Upper lobe of left lung (tissue), 4 donors: ENCODE measurements at regions not wholly inside any gene's neighbourhood (a gene's known extent, or its start where the extent isn't known, plus 50 kb on each side); places are given as distances from the start of the nearest gene placed in this dataset.

ENCODE experiments used
- POLR2A ChIP-seq, 4 donors: fragments of 450-650 bp; IDR thresholded peaks; one replicate each; pipeline ENCODE4 v1.5.1; 2016 to 2017; ENCODE audit warnings: antibody characterized with exemption in 4 of 4, mild to moderate bottlenecking in 2 of 4
- TF ChIP-seq, protein P1 (sequence below), 6 experiments: fragments of 450-650 bp in 4 of 6; fragments of 200-600 bp in 2 of 6; sonication (generic) in 2 of 6; IDR thresholded peaks; one replicate each; pipeline ENCODE4 v1.5.1; 2016 to 2019; ENCODE audit warnings: antibody characterized with exemption in 6 of 6

DNA sequence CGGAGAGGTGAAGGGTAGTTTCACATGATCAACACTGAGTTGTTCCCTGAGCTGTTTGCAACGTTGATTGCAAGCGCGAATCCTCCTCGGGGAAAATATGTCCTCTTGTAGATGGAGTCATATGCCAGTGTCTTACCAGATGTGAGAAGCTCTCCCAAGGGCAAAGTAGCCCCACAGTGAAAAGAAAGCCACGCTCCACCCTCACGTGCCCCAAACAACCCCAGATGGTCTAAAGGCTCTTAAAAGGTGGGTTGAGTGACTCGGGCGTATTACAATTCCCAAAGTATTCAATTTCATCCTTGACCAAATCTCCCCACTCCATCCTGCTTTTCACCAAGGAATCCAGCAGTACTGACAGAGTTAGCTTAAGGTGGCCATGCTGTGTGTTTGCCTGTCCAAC, 332.1 kb upstream of the SOX11 start:
- TF ChIP-seq, protein P1, sequence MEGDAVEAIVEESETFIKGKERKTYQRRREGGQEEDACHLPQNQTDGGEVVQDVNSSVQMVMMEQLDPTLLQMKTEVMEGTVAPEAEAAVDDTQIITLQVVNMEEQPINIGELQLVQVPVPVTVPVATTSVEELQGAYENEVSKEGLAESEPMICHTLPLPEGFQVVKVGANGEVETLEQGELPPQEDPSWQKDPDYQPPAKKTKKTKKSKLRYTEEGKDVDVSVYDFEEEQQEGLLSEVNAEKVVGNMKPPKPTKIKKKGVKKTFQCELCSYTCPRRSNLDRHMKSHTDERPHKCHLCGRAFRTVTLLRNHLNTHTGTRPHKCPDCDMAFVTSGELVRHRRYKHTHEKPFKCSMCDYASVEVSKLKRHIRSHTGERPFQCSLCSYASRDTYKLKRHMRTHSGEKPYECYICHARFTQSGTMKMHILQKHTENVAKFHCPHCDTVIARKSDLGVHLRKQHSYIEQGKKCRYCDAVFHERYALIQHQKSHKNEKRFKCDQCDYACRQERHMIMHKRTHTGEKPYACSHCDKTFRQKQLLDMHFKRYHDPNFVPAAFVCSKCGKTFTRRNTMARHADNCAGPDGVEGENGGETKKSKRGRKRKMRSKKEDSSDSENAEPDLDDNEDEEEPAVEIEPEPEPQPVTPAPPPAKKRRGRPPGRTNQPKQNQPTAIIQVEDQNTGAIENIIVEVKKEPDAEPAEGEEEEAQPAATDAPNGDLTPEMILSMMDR (IDR thresholded peaks at IDR 0.05), result no peak
- TF ChIP-seq POLR2A (IDR thresholded peaks at IDR 0.05), result no peak
